C4-2B (cell line): ENCODE measurements at regions not wholly inside any gene's neighbourhood (a gene's known extent, or its start where the extent isn't known, plus 50 kb on each side); places are given as distances from the start of the nearest gene placed in this dataset.

Experiments used
- H3K27ac ChIP-seq: fragments of 450-650 bp; 2 replicates; pipeline ENCODE4 v1.5.1; 2017
- CTCF ChIP-seq: fragments of 450-650 bp; conservative IDR thresholded peaks from 2 replicates; pipeline ENCODE4 v1.5.1; 2017; ENCODE audit warnings: mild to moderate bottlenecking
- ZFX ChIP-seq: fragments of 450-650 bp; IDR thresholded peaks from 2 replicates; pipeline ENCODE4 v1.6.1; 2017

GRCh38 chr7:41487229-41487940 lies 215.5 kb downstream of the INHBA start:
- TF ChIP-seq ZFX (no peak), CTCF (no peak)

GRCh38 chr7:41481353-41481752 lies 221.5 kb downstream of the INHBA start:
- no peak overlapping the region for H3K27ac ChIP-seq
- TF ChIP-seq CTCF (no peak), ZFX (no peak)

More at GRCh38 chr7:41487229-41487940, 215.5 kb downstream of the INHBA start:
- H3K27ac ChIP-seq: no peak overlapping the region

- H3K27ac ChIP-seq: no peak overlapping the region
- TF ChIP-seq ZFX (no peak), CTCF (no peak)
These were observed 224.7 kb downstream of the INHBA start for GRCh38 chr7:41478187-41478586.

GRCh38 chr7:41476460-41476803 lies 226.5 kb downstream of the INHBA start:
- no peak overlapping the region for H3K27ac ChIP-seq
- TF ChIP-seq CTCF: no peak
- TF ChIP-seq ZFX: no peak

GRCh38 chr7:41475801-41476459 lies 227.0 kb downstream of the INHBA start:
- H3K27ac ChIP-seq: no peak overlapping the region
- TF ChIP-seq ZFX (no peak), CTCF (no peak; the same call in 1 of the 2 replicates)

- TF ChIP-seq CTCF (no peak), ZFX (no peak)
- no peak overlapping the region for H3K27ac ChIP-seq
These were observed 230.3 kb downstream of the INHBA start for GRCh38 chr7:41472427-41473125.

GRCh38 chr7:41470081-41470480 lies 232.8 kb downstream of the INHBA start:
- H3K27ac ChIP-seq: no peak overlapping the region
- no peak for TF ChIP-seq ZFX
- no peak for TF ChIP-seq CTCF
